T-helper 22 cell (primary cell): ENCODE measurements at regions not wholly inside any gene's neighbourhood (a gene's known extent, or its start where the extent isn't known, plus 50 kb on each side); places are given as distances from the start of the nearest gene placed in this dataset.
"Not testable (repeated sequence)": the region's sequence is repeated elsewhere in the genome, so short reads cannot be mapped to it uniquely, and the experiment has no call there.

Experiments used
- DNase-seq: peaks from one replicate; pipeline ENCODE4 v3.0.0-alpha.2; 2020; ENCODE audit warnings: low read depth

DNA sequence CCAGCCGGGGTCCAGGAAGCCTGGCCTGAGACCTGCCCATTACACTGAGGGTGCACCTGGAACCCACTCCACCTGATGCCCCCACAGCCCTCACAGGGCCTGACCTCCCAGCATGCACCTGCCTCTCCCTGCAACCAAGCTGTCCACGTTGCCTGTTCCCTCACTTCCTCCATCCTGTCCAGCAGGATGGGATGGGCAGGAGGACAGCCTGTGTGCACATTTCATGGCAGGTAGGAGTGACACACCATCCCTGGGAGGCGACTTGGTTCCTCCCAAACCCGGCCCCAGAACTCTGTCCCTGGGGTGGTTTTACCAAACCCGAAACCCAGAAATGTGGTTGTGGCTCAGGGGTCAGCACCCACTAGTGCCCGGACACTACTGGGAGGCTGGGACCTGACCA is 203.8 kb upstream of the ZNF519 start:
- DNase-seq: not testable (repeated sequence)

DNA sequence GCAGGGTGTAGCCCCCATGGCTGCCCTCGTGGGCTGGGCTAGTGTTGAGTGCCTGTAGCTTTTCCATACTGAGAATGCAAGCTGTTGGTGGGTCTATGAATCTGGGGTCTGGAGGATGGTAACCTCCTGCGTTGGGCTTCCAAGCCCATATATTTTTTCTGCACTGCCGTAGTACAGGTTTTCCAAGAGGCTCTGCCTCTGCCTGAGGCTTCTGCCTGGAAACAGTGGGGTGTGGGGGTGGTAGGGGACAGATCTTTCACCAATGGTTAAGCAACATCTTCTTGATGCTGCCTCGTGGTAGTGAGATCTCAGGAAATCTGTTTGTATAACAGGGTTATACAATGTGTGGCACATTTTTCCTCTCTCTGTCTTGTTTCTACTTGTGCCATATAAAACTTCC is 189.0 kb upstream of the ZNF519 start:
- not testable (repeated sequence) for DNase-seq

DNA sequence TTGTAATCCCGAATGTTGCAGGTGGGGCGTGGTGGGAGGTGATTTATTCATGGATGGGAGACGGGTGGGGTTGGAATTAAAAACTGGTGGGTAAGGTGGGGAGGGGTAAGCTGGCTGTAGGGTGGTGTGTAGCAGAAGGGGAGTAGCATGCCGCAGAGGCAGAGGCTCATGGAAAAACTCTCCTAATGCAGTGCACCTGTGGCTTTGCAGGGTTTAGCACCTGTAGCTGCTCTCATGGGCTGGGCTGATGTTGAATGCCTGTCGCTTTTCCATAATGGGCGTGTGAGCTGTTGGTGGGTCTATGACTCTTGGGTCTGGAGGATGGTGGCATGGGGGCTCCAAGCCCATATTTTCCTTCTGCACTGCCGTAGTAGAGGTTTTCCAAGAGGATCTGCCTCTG is 169.0 kb upstream of the ZNF519 start:
- DNase-seq: not testable (repeated sequence)

DNA sequence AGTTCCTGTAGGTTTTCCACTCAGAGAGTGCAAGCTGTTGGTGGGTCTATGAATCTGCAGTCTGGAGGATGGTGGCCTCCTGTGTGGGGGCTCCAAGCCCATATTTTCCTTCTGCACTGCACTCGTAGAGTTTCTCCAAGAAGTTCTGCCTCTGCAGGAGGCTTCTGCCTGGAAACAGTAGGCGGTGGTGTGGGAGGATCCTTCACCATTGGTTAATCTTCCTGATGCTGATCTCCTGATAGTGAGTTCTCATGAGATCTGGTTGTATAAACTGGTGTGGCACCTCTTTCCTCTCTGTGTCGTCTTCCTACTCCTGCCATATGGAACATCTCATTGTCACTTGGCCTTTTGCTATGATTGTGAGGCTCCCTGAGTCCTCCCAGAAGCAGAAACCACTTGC is 162.8 kb upstream of the ZNF519 start:
- not testable (repeated sequence) for DNase-seq

DNA sequence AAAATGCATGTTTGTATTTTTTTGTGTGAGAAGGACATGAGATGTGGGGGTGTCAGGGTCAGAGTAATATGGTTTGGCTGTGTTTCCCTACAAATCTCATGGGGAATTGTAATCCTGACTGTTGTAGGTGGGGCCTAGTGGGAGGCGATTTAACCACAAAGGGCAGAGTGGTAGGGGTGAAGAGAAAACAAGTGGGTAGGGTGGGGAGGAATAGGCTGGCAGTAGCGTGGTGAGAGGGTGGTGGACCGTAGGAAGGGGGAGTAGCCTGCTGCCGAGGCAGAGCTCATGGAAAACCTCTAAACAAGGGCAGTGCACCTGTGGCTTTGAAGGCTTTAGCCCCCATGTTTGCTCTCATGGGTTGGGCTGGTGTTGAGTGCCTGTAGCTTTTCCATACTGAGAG is 152.8 kb upstream of the ZNF519 start:
- DNase-seq: no peak

DNA sequence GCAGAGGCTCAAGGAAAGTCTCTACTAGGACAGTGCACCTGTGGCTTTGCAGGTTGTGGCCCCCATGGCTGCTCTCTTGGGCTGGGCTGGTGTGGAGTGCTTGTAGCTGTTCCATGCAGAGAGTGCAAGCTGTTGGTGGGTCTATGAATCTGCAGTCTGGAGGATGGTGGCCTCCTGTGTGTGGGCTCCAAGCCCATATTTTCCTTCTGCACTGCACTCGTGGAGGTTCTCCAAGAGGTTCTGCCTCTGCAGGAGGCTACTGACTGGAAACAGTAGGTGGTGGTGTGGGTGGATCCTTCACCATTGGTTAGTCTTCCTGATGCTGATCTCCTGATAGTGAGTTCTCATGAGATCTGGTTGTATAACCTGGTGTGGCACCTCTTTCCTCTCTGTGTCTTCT is 143.2 kb upstream of the ZNF519 start:
- DNase-seq: not testable (repeated sequence)

DNA sequence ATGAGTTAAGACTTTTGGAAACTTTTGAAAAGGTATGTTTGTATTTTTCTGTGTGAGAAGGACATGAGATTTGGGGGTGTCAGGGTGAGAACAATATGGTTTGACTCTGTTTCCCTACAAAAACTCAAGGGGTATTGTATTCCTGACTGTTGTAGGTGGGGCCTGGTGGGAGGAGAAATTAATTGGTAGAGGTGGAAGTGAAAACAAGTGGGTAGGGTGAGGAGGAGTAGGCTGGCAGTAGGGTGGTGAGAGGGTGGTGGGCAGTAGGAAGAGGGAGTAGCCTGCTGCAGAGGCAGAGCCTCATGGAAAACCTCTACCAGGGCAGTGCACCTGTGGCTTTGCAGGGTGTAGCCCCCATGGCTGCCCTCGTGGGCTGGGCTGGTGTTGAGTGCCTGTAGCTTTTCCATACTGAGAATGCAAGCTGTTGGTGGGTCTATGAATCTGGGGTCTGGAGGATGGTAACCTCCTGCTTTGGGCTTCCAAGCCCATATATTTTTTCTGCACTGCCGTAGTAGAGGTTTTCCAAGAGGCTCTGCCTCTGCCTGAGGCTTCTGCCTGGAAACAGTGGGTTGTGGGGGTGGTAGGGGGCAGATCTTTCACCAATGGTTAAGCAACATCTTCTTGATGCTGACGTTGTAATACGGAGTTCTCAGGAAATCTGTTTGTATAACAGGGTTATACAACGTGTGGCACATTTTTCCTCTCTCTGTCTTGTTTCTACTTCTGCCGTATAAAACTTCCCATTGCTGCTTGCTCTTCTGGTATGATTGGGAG is 133.6 kb upstream of the ZNF519 start:
- not testable (repeated sequence) for DNase-seq

DNA sequence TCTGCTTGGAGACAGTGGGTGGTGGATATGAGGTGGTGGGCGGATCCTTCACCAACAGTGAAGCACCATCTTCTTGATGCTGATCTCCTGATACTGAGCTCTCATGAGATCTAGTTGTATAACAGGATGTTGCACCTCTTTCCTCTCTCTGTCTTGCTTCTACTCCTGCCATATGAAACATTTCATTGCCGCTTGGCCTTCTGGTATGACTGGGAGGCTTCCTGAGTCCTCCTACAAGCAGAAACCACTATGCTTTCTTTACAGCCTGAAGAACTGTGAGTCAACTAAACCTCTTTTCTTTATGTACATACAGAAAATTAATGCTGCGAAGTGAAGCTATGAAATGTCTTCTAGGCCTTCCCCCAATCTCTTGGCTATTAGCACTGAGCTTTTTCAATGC is 130.6 kb upstream of the ZNF519 start:
- DNase-seq: not testable (repeated sequence)

DNA sequence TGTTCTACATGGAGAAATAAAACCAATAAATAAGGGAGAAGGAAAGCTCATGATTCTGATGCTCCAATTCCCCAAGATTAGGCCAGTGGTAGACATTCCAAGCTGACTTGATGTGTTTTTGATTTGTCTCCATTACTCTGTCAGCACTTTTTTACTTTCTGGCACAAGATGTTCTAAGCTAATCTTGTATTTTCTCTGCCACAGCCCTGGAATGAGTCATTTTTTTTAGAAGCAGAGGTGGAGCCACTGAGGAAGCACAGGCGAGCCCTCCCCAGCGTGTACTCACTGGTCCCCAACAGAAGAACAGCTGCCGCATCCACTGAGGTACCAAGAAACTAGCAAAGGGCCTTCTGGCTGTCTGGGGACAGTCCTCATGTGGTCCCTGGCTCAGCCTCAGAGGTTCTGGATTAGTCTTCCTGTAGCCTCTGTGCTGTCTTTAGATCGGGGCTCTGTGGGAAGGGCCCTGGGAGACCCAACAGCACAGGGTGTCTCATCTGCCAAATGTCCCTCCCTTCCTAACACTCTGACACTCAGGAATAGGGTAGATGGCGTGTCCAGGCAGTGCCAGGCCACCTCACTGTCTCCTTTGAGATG is 117.9 kb upstream of the ZNF519 start:
- DNase-seq: not testable (repeated sequence)

DNA sequence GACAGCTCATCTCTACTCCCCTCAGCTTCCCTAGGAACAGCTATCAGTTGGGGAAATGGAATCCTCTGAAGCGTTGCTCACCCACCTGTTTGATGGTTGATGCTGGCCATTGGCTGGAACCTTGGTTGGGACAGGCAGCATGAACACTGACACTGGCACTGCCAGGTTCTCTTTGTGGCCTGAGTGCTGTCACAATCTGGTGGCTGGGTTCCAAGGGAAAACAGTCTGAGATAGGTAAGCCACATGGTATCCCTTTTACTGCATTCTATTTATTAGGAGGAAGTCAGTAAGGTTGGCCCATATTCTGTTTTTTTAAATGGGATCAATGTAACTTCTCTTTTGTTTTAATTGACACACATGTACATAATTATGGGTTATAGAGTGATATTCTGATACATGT is 107.0 kb upstream of the ZNF519 start:
- not testable (repeated sequence) for DNase-seq

DNA sequence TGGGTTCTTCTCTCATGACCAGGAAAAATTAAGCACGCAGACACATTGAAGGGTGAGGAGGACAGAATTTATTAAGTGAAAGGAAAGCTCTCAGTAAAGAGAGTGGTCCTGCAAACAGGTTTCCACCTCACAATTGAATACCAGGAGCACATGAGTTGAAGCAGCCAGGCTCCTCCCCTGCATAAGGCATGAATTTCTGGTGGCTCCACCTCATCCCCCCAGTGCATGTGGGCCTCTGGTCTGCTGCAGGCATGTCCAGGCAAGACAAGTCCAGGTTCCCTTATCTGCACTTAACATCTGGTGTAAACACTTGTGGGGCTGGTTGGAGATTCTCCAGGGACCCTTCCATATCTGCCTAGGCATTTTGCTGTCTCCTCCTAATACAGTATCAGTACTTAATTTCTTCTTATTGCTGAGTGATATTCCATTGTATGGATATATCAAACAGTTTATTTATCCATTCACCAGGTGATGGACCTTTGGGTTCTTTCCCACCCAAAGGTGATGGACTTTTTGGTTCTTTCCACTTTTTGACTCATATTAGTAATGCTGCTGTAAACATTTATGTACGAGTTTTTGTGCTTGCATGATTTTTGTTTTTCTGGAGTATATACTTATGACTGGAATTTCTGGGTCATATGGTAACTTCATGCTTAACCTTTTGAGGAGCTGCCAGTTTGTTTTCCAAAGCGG is 104.3 kb upstream of the ZNF519 start:
- DNase-seq: not testable (repeated sequence)

DNA sequence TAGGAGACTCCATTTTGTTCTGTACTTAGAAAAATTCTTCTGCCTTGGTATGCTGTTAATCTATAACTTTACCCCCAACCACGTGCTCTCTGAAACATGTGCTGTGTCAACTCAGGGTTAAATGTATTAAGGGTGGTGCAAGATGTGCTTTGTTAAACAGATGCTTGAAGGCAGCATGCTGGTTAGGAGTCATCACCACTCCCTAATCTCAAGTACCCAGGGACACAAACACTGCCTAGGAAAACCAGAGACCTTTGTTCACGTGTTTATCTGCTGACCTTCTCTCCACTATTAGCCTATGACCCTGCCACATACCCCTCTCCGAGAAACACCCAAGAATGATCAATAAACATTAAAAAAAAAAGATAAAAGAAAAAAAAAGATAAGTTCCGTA is 93.0 kb upstream of the ZNF519 start:
- not testable (repeated sequence) for DNase-seq

DNA sequence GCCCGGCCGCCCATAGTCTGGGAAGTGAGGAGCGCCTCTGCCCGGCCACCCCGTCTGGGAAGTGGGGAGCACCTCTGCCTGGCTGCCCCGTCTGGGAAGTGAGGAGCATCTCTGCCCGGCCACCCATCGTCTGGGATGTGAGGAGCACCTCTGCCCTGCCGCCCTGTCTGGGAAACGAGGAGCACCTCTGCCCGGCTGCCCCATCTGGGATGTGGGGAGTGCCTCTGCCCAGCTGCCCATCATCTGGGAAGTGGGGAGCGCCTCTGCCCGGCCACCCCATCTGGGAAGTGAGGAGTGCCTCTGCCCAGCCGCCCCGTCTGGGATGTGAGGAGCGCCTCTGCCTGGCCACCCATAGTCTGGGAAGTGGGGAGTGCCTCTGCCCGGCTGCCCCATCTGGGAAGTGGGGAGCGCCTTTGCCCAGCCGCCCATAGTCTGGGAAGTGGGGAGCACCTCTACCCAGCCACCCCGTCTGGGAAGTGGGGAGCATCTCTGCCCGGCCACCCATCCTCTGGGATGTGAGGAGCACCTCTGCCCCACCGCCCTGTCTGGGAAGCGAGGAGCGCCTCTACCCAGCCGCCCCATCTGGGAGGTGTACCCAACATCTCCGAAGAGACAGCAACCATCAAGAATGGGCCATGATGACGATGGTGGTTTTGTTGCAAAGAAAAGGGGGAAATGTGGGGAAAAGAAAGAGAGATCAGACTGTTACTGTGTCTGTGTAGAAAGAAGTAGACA is 92.5 kb upstream of the ZNF519 start:
- not testable (repeated sequence) for DNase-seq

DNA sequence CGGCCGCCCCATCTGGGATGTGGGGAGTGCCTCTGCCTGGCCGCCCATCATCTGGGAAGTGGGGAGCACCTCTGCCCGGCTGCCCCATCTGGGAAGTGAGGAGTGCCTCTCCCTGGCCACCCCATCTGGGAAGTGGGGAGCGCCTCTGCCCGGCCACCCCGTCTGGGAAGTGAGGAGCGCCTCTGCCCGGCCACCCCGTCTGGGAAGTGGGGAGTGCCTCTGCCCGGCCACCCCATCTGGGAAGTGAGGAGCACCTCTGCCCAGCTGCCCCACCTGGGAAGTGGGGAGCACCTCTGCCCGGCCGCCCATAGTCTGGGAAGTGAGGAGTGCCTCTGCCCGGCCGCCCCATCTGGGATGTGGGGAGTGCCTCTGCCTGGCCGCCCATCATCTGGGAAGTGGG is 91.7 kb upstream of the ZNF519 start:
- DNase-seq: not testable (repeated sequence)

DNA sequence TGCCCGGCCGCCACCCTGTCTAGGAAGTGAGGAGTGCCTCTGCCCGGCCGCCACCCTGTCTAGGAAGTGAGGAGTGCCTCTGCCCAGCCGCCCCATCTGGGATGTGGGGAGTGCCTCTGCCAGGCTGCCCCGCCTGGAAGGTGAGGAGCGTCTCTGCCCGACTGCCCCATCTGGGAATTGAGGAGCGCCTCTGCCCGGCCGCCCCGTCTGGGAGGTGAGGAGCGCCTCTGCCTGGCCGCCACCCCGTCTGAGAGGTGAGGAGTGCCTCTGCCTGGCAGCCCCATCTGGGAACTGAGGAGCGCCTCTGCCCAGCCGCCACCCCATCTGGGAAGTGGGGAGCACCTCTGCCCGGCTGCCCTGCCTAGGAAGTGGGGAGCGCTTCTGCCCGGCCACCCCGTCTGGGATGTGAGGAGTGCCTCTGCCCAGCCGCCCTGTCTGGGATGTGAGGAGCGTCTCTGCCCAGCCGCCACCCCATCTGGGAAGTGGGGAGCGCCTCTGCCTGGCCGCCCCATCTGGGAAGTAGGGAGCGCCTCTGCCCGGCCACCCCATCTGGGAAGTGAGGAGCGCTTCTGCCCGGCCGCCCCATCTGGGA is 91.1 kb upstream of the ZNF519 start:
- DNase-seq: not testable (repeated sequence)

DNA sequence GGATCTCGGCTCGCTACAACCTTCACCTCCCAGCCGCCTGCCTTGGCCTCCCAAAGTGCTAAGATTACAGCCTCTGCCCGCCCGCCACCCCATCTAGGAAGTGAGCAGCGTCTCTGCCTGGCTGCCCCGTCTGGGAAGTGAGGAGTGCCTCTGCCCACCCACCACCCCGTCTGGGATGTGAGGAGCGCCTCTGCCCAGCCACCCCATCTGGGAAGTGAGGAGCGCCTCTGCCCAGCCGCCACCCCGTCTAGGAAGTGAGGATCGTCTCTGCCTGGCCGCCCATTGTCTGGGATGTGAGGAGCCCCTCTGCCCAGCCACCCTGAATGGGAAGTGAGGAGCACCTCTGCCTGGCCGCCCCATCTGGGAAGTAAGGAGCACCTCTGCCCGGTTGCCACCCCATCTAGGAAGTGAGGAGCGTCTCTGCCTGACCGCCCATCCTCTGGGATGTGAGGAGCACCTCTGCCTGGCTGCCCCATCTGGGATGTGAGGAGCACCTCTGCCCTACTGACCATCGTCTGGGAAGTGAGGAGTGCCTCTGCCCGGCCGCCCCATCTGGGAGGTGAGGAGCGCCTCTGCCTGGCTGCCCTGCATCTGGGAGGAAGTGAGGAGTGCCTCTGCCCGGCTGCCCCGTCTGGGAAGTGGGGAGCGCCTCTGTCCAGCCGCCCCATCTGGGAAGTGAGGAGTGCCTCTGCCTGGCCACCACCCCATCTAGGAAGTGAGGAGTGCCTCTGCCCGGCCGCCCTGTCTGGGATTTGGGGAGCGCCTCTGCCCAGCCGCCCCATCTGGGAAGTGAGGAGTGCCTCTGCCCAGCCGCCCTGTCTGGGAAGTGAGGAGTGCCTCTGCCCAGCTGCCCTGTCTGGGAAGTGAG is 90.4 kb upstream of the ZNF519 start:
- not testable (repeated sequence) for DNase-seq

DNA sequence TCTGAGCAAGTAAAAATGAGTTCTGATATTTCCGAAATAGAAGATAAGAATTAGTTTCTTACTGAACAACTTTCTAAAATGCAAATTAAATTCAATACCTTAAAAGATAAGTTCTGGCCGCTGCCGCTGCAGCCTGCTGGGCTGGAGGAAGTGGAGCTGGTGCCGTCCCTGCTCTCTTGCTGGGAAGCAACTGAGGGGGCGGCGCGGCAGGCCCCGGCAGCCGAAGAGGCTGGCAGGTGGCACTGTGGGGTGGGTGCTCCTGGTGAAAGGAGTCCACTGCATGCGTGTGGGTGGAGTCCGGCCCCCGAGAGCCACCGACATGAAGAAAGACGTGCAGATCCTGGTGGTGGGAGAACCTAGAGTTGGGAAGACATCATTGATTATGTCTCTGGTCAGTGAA is 89.5 kb upstream of the ZNF519 start:
- DNase-seq: no peak

DNA sequence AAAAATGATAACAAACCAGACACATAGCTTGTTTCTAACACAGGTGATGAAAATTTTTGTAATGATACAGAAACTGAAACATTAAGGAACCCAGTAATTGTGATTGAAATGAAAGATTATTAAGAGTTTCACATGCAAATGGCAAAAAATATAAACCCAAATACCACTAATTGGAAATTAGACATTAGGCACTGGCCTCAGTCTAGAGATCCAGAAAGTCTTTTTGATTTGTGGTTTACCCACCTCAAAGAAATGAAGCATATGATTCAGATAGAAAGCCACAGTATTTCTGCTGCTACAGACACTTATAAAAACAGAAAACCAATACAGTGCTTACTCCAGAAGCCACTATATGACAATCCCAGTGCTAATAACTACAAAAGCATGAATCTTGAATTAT is 83.7 kb upstream of the ZNF519 start:
- not testable (repeated sequence) for DNase-seq

DNA sequence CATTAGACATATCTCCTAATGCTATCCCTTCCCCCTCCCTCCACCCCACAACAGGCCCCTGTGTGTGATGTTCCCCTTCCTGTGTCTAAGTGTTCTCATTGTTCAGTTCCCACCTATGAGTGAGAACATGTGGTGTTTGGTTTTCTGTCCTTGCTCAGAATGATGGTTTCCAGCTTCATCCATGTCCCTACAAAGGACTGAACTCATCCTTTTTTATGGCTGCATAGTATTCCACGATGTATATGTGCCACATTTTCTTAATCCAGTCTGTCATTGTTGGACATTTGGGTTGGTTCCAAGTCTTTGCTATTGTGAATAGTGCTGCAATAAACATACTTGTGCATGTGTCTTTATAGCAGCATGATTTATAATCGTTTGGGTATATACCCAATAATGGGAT is 71.2 kb upstream of the ZNF519 start:
- not testable (repeated sequence) for DNase-seq

DNA sequence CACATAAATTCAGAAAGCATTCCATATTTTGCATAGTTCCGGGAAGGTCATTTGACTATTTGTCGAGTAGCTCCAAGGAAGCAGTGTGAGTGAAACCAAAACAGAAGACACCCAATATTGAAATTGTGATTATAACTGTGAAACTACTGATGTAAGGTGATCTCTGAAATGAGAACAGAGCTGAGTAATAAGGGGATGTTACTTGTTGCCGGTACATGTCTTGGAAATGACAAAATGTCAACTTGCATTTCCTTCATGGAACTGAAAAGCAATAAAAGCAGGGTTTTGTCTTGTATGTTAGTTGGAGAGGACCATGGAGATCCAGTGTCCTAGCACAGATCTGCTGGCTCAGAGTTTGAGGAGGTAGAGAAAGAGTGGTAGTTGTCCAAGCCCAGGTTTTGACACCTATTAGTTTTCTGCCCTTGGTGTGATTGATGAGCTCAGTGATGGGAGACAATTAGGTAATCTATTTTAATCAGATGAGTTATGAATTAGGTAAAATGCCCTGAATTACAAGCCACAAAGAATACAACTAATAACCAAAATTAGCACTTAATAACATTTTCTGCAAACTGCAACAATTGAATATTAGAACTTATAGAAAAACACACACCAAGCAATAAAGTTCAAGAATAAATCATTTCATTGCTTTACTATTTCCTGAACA is 58.7 kb upstream of the ZNF519 start:
- DNase-seq: not testable (repeated sequence)
